OCI-LY7 (cell line): ENCODE measurements at regions not wholly inside any gene's neighbourhood (a gene's known extent, or its start where the extent isn't known, plus 50 kb on each side); places are given as distances from the start of the nearest gene placed in this dataset.

Source experiments
- CTCF ChIP-seq: fragments of 200-600 bp; sonication (generic); conservative IDR thresholded peaks from 2 replicates; pipeline ENCODE4 v1.5.1; 2014; ENCODE audit warnings: mild to moderate bottlenecking, antibody characterized with exemption, low read length, moderate library complexity, mixed read lengths
- EZH2phosphoT487 ChIP-seq: fragments of 200-600 bp; sonication (generic); IDR thresholded peaks from 2 replicates; pipeline ENCODE4 v1.6.1; 2018; ENCODE audit warnings: low read depth, borderline replicate concordance, mild to moderate bottlenecking, mixed run types, antibody characterized with exemption, low read length, moderate library complexity, mixed read lengths

- no peak for TF ChIP-seq CTCF
- TF ChIP-seq EZH2phosphoT487, result no peak
These were observed 215.2 kb downstream of the AUH start for GRCh38 chr9:91146391-91147019.
